DMS 273 (cell line): ENCODE measurements at regions not wholly inside any gene's neighbourhood (a gene's known extent, or its start where the extent isn't known, plus 50 kb on each side); places are given as distances from the start of the nearest gene placed in this dataset.

Experiments used
- DNase-seq: peaks from one replicate; lab custom pipeline; 2025; ENCODE audit not compliant: unreplicated experiment; lab: John Stamatoyannopoulos, UW

- DNase-seq = no peak
These were observed 69.2 kb downstream of the ISG20 start for GRCh38 chr15:88707771-88708654.

- no peak for DNase-seq
These were observed 69.8 kb downstream of the ISG20 start for GRCh38 chr15:88708655-88709054.

- DNase-seq = no peak
These were observed 71.4 kb downstream of the ISG20 start for GRCh38 chr15:88710027-88710715.

GRCh38 chr15:88711806-88712205 lies 73.0 kb downstream of the ISG20 start:
- DNase-seq = no peak

- no peak for DNase-seq
These were observed 76.1 kb downstream of the ISG20 start for GRCh38 chr15:88714782-88715372.

GRCh38 chr15:88716543-88717381 lies 77.9 kb downstream of the ISG20 start:
- DNase-seq = no peak

GRCh38 chr15:88717382-88718031 lies 78.7 kb downstream of the ISG20 start:
- no peak for DNase-seq

GRCh38 chr15:88718731-88719130 lies 79.9 kb downstream of the ISG20 start:
- no peak for DNase-seq

- DNase-seq = no peak
These were observed 80.8 kb downstream of the ISG20 start for GRCh38 chr15:88719654-88720053.

GRCh38 chr15:88725305-88726210 lies 77.7 kb upstream of the ACAN start:
- DNase-seq = no peak

- no peak for DNase-seq
These were observed 75.8 kb upstream of the ACAN start for GRCh38 chr15:88727439-88727838.

GRCh38 chr15:88729581-88729980 lies 73.7 kb upstream of the ACAN start:
- DNase-seq = no peak

- no peak for DNase-seq
These were observed 72.5 kb upstream of the ACAN start for GRCh38 chr15:88730751-88731150.

GRCh38 chr15:88735212-88735611 lies 68.0 kb upstream of the ACAN start:
- DNase-seq = no peak

- DNase-seq = no peak
These were observed 67.0 kb upstream of the ACAN start for GRCh38 chr15:88736204-88736603.

GRCh38 chr15:88738796-88739195 lies 64.4 kb upstream of the ACAN start:
- no peak for DNase-seq

- DNase-seq = no peak
These were observed 63.7 kb upstream of the ACAN start for GRCh38 chr15:88739541-88739940.

GRCh38 chr15:88740356-88740755 lies 62.9 kb upstream of the ACAN start:
- DNase-seq = no peak

- DNase-seq = no peak
These were observed 62.2 kb upstream of the ACAN start for GRCh38 chr15:88741046-88741445.

GRCh38 chr15:88741671-88742070 lies 61.6 kb upstream of the ACAN start:
- no peak for DNase-seq
